Stimulated activated CD4-positive, alpha-beta T cell treated with anti-CD3 and anti-CD28 coated beads, Interleukin-2, amount 100 ng/mL, for 48 hours (primary cell): ENCODE measurements at regions not wholly inside any gene's neighbourhood (a gene's known extent, or its start where the extent isn't known, plus 50 kb on each side); places are given as distances from the start of the nearest gene placed in this dataset.
"Not testable (repeated sequence)": the region's sequence is repeated elsewhere in the genome, so short reads cannot be mapped to it uniquely, and the experiment has no call there.

Source experiments
- DNase-seq, 2 donors: peaks; one replicate each; pipeline ENCODE4 v3.0.0-alpha.2; 2020

GRCh38 chr9:61817127-61817705 is 627.4 kb downstream of the SPATA31A7 start:
- DNase-seq: not testable (repeated sequence)

GRCh38 chr9:61853624-61854259 is 663.9 kb downstream of the SPATA31A7 start:
- DNase-seq: peak; percentile 73 to 83

- not testable (repeated sequence) for DNase-seq
These were observed 664.4 kb downstream of the SPATA31A7 start for GRCh38 chr9:61854260-61854640.

- DNase-seq: not testable (repeated sequence)
These were observed 666.4 kb downstream of the SPATA31A7 start for GRCh38 chr9:61856283-61856682.

GRCh38 chr9:61856858-61857453 is 667.1 kb downstream of the SPATA31A7 start:
- not testable (repeated sequence) for DNase-seq

GRCh38 chr9:61857709-61858351 is 668.0 kb downstream of the SPATA31A7 start:
- not testable (repeated sequence) for DNase-seq

- peak; percentile 41 to 45 for DNase-seq
These were observed 672.7 kb downstream of the SPATA31A7 start for GRCh38 chr9:61862431-61862971.

GRCh38 chr9:61864463-61864862 is 674.6 kb downstream of the SPATA31A7 start:
- not testable (repeated sequence) for DNase-seq

GRCh38 chr9:61868965-61869364 is 679.1 kb downstream of the SPATA31A7 start:
- not testable (repeated sequence) for DNase-seq

GRCh38 chr9:61872329-61872728 is 682.5 kb downstream of the SPATA31A7 start:
- not testable (repeated sequence) for DNase-seq
